ENCODE measurements at regions not wholly inside any gene's neighbourhood (a gene's known extent, or its start where the extent isn't known, plus 50 kb on each side); places are given as distances from the start of the nearest gene placed in this dataset.

- no peak for DNase-seq
These were observed 251.7 kb upstream of the ARGLU1 start for GRCh38 chr13:106819413-106820180.

- no peak for DNase-seq
These were observed 251.0 kb upstream of the ARGLU1 start for GRCh38 chr13:106818971-106819370.

GRCh38 chr13:106815545-106815944, 247.6 kb upstream of the ARGLU1 start:
- no peak for DNase-seq

GRCh38 chr13:106814463-106814862, 246.5 kb upstream of the ARGLU1 start:
- DNase-seq = no peak

GRCh38 chr13:106810069-106810468, 242.1 kb upstream of the ARGLU1 start:
- no peak for DNase-seq

- no peak for DNase-seq
These were observed 237.1 kb upstream of the ARGLU1 start for GRCh38 chr13:106804991-106805390.

- DNase-seq = no peak
These were observed 235.0 kb upstream of the ARGLU1 start for GRCh38 chr13:106802917-106803316.

- no peak for DNase-seq
These were observed 231.9 kb upstream of the ARGLU1 start for GRCh38 chr13:106799781-106800335.

GRCh38 chr13:106797081-106797640, 229.2 kb upstream of the ARGLU1 start:
- DNase-seq = no peak

- no peak for DNase-seq
These were observed 228.5 kb upstream of the ARGLU1 start for GRCh38 chr13:106796280-106797047.

- DNase-seq = no peak
These were observed 227.9 kb upstream of the ARGLU1 start for GRCh38 chr13:106795847-106796246.

GRCh38 chr13:106794117-106794516, 226.2 kb upstream of the ARGLU1 start:
- DNase-seq = no peak

- no peak for DNase-seq
These were observed 222.0 kb upstream of the ARGLU1 start for GRCh38 chr13:106789911-106790310.

GRCh38 chr13:106786006-106786563, 218.1 kb upstream of the ARGLU1 start:
- no peak for DNase-seq

GRCh38 chr13:106774621-106775020, 206.7 kb upstream of the ARGLU1 start:
- no peak for DNase-seq

- DNase-seq = no peak
These were observed 204.2 kb upstream of the ARGLU1 start for GRCh38 chr13:106772006-106772601.

GRCh38 chr13:106768991-106769390, 201.1 kb upstream of the ARGLU1 start:
- no peak for DNase-seq

GRCh38 chr13:106762708-106763107, 194.8 kb upstream of the ARGLU1 start:
- no peak for DNase-seq

GRCh38 chr13:106756446-106756845, 188.5 kb upstream of the ARGLU1 start:
- DNase-seq = no peak

- no peak for DNase-seq
These were observed 187.6 kb upstream of the ARGLU1 start for GRCh38 chr13:106755542-106755941.

GRCh38 chr13:106753251-106753650, 185.3 kb upstream of the ARGLU1 start:
- DNase-seq = no peak

GRCh38 chr13:106752584-106753170, 184.7 kb upstream of the ARGLU1 start:
- no peak for DNase-seq

GRCh38 chr13:106748785-106749184, 180.8 kb upstream of the ARGLU1 start:
- DNase-seq = no peak

Measured in fibroblast of skin of right quadriceps (primary cell).